NCI-H187 (cell line): ENCODE measurements at regions not wholly inside any gene's neighbourhood (a gene's known extent, or its start where the extent isn't known, plus 50 kb on each side); places are given as distances from the start of the nearest gene placed in this dataset.

Experiments
- DNase-seq, 2 experiments: peaks; one replicate each; lab custom pipeline; 2025; lab: John Stamatoyannopoulos, UW

DNA sequence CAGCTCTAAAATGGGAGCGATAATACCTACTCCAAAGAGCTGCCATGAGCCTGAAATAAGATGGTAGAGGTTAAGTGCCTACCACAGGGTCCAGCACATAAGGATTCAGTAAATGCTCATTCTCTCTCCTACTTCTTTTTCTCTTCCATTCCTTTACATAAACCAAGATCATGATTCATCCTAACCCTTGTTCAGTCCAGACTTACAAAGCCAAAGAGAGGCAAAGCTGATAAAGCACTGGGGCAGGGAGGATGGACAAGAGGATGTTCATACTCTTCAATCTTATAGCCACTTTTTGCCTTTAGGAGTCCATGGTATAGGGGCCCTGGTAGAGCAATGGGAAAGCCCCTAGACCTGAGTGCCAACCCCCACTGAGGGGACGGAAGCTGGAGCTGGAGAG lies 75.6 kb upstream of the PKDCC start:
- DNase-seq = no peak

DNA sequence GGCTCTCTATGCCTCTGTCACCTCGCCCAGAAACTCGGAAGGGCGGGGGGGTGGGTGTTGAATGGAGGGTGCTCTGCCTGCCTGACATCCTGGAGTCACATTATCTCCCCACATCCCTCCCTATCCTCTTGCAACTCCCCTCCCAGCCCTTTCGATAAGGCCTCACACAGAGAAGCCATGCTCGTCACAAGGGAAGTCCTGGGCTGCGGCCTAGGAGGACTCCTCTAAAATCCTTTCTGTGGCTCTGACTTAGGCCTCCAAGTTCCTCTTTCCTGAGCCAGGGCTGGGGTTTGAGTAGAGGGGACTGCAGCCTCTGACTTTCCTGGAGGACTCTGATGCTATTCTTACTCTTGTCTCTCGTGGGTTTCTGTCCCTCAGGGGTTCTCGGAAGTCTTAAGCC lies 75.0 kb upstream of the PKDCC start:
- DNase-seq = no peak

DNA sequence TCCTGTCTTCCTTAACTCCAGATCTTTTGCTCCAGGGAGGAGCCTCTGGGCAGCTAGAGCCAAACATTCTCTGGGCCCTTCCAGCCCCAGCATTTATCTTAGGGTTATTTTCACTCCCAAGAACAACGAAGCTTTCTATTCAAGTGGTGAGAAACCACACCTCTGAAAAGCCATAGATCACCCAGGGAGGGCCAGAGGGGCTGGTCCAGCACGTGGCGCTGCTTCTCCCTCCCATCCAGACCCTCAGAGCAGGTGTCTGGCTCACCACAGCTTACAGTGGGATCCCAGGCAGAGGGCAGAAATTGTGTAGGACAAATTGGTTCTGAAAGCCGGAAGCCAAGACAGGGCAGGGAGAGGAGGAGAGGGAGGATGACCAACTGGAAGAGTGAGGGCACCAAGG lies 74.0 kb upstream of the PKDCC start:
- no peak for DNase-seq

DNA sequence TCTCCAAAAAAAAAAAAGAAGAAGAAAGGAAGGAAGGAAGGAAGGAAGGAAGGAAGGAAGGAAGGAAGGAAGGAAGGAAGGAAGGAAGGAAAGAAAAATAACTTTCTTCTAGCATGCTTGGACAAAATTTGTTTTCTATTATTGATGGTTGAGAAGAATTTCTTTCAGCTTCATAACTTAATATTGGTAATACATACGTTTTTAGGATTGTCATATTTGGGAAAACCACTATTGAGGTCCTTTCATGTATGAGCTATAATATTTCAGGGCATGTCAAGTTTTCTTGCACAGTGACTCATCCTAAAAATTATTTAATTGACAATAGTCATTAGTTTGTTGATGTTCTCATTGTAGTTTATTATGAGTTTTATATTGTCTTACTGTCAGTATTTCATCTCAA lies 66.4 kb upstream of the PKDCC start:
- no peak for DNase-seq

DNA sequence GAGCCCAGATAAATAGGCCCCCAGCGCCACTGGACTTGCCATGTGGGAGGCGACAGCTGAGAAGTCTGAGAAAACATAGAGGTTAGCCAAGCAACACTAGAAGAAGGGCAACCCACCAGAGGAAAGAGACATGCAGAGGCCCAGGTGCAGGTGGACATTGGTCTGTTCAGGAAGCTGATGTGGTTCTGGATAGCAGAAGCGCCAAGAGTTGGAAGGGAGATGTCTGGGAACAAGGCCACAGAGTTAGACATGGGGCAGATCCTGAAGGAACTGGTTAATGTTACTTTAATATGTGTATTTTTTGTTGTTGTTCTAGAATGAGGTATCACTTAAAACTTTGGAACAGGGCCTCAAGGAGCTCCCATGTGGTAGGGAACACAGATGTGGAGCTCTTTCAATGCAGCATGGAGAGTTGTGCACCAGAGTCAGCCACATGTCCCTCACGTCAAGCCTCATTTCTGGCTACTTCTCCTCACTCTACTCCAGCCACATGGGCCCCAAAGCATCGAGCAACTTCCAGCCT lies 62.2 kb upstream of the PKDCC start:
- DNase-seq = no peak

DNA sequence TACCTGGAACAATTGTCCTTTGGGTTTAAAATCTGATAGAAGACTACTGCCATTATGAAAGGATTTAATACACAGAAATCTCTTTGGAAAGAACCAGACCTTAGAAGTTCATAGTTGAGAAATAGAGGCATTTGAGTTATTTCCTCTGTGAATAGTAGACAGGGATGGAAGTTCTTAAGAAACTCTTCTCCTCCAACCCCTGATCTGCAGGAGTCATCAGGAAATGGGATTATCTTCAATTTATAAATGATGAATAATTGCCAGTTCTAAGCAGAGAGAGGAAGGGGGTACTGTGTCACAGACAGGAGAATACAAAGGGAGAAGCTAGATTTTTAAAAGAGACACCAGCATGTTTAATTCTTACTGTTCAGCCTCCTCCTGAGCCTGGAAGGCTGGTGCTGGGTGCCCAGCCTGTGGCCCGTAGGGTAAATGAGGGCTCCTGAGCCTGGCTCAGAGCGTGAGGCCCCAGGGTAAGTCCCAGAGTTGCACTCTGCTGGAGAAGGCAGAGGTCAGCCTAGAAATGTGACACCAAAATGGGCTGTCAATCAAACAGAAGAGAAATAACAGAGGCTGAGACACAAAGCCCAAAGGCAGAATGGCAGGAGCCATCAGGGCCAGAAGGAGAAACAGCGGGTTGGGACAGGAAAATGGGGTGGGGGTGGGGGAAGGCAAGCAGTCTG lies 58.2 kb upstream of the PKDCC start:
- DNase-seq = no peak

DNA sequence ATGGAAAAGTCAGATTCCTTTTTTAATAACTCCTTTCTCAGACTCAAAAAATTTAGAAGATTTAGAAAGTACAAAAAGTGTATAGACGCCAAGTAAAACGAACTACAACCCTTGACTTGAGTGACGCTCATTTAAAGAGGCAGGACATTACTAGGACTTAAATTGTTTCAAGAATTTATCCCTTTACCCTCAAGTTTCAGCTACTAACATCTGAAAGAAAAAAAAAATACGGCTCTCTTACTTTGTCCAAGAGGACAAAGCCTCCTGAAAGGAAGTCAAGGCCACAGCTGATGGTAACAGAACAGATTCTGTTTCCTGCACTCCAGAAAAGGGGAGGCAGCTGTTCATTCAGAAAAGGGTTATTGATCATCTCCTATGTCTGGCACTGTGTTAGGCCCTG lies 57.6 kb upstream of the PKDCC start:
- DNase-seq = no peak

DNA sequence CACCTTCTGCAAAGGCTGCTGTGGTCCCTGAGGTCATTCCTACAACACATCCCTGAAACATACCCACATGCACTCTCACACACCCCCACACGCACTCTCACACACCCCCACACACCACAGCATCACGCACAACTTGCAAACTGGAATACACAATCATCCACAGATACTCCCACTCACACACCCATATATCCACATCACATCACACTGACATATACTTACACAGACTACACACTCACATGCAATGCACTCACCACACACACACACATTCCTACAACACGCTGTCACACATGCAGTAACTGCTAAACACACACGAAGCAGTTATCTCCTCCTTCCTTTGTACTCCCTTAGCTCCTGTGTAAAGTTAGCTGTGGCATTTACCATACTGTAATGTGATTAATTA lies 57.1 kb upstream of the PKDCC start:
- no peak for DNase-seq

DNA sequence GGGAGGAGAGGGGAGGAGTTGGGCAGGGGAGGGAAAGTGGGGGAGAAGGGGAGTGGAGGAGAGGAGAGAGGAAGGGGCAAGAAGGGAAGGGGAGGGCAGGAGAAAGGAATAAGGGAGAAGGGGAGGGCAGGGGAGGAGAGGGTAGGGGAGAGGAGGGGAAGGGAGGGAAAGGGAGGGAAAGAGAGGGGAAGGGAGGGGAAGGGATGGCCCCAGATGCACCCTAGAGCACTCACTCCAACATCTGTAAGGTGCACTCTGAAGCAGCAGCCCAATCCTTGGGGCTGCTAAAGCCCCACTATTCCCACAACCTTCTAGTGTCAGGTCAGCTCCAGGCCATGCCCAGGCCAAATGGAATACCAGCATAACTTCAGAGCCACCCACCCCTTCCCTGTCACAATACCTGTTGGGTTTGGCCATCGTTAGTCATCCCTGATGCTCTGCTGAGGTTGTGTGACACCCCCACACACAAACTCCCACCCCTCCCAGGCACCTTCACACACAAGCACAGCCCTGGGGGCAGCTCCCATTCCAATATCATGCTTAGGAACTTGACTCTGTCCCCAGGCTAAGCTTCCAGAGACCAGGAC lies 55.7 kb upstream of the PKDCC start:
- DNase-seq = no peak

DNA sequence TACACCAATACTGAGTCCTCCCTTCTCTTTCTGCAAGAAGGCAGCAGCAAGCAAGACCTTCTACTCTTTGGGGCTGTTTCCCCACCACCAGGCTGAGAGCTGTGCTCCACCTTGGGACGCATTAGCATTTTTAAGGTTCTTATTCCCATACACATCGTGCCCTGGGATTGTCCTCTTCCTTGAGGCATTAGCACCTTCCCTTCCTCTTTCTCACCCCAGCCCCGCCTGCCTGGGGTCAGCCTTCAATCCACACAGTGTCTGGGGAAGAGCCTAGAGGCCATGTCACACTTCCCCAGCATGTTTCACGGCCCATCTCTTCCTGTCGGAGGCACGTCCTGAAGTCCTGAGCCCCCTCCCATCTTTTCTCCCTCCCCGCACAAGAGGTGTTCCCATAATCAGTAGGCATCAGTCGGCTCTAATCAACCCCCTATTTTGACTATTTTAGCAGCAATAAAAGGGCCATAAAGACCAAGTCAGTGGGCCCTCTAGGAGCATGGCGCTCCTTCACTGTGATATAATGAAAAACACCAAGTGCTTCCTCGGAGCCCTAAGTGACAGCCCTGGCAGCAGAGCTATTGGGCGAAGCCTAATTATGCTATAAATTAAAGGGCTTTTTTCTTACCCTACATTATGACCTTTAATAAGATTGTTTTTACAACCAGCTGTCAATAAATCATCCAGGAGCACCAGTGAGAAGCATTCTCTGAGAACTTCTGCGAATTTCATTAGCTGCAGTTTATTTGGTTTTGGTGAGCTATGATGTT lies 55.0 kb upstream of the PKDCC start:
- DNase-seq = no peak

DNA sequence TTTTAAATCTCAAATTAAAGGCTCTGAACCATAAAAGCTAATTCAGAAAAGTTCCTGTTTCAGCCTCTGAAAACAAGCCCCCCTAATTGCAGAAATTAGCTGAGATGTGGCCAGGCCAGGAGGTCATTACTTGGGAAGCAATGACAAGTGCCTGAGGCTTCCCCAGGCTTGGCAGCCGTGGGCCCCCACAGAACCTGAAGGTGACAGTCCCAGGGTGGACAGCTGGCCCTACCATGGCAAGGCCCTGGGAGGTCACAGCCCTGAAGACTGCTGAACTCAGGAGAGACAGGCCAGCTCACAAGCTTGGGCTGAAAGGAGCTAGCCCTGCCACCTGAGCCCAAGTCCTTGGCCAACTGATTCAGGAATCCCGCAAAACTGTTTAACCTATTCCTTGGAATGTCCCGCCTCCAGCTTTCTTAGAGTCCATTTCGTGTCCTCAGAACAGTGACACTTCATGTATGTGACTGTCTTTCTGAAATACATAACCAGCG lies 54.3 kb upstream of the PKDCC start:
- no peak for DNase-seq

DNA sequence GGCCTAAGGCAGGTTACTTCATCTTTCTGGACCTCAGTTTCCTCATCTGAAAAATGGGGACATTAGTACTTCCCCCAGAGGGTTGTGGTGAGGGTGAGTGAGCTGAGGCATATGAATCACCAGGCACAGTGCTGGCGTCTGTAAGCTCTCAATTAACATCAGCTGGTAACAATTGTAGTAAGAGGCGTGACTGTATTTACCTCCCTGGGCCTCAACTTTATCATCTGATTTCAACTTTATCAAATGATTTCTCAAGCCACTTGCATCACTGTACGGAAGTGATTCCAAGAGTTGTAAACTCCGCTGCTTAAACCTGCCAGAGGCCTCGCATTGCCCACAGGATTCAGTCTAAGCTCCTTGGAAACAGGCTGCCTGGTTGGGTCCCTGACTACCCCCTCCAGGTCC lies 53.6 kb upstream of the PKDCC start:
- no peak for DNase-seq

DNA sequence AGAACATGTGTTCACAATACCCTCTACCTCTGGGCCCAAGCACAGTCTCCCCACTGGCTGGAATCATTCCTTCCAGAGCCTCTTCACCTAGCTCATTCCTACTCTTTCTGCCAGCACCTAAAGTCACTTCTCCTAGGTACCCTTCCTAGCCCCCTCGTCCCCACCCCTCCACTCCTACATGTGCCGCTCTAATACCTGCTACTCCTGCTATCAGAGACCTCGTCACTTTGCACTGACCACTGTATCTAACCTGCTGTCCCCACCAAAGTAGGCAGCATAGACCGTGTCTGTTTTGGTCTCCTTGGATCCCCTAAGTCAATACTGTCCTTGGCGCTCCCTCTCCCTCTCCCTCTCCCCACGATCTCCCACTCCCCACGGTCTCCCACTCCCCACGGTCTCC lies 53.2 kb upstream of the PKDCC start:
- no peak for DNase-seq

DNA sequence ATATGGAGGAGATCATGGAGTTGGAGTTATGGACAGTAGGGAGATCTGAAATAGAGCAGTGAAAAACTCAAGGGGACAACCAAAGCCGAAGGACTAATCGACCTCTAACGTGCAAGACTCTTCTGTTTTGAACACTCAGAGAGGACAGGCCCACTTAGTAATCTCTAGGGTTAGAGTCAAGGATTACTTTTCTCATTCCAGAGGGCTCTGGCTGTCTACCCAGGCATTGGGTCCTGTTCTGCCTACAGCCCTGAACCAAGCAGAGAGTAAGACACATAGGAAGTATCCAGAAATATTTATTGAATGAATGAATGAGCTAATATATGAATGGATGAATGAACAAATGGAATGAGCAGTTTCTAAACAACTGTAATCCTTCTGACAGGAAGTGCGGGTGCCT lies 50.3 kb upstream of the PKDCC start:
- no peak for DNase-seq
